Astrocyte (in vitro differentiated cells and primary cell): ENCODE measurements at regions not wholly inside any gene's neighbourhood (a gene's known extent, or its start where the extent isn't known, plus 50 kb on each side); places are given as distances from the start of the nearest gene placed in this dataset.

Experiments used
- DNase-seq: peaks from one replicate; pipeline ENCODE4 v3.0.0-alpha.2; 2010; ENCODE audit warnings: low read depth
- FAIRE-seq: peaks from 2 replicates; lab custom pipeline; 2011; peaks lifted over from hg19 to GRCh38; lab: Jason Lieb, UNC
- H2AFZ ChIP-seq: 2 replicates; pipeline ENCODE4 v1.6.0; 2012; ENCODE audit warnings: low read depth, low read length, inconsistent platforms
- H3K27ac ChIP-seq: 2 replicates; pipeline ENCODE4 v1.5.1; 2011; ENCODE audit warnings: low read depth, low read length, inconsistent platforms
- H3K27me3 ChIP-seq: 2 replicates; pipeline ENCODE4 v1.6.0; 2011; ENCODE audit warnings: low read length, inconsistent platforms; ENCODE audit not compliant: insufficient read depth
- H3K36me3 ChIP-seq: 2 replicates; pipeline ENCODE4 v1.5.1; 2011; ENCODE audit warnings: low read length, inconsistent platforms; ENCODE audit not compliant: insufficient read depth
- H3K4me1 ChIP-seq: 2 replicates; pipeline ENCODE4 v1.5.1; 2011; ENCODE audit warnings: low read length, inconsistent platforms; ENCODE audit not compliant: insufficient read depth
- H3K4me2 ChIP-seq: 2 replicates; pipeline ENCODE4 v1.6.0; 2012; ENCODE audit warnings: low read length, inconsistent platforms
- H3K4me3 ChIP-seq: 2 replicates; pipeline ENCODE4 v1.5.1; 2011; ENCODE audit warnings: low read depth, mild to moderate bottlenecking, low read length, inconsistent platforms; ENCODE audit not compliant: insufficient read depth
- H3K79me2 ChIP-seq: 2 replicates; pipeline ENCODE4 v1.6.0; 2012; ENCODE audit warnings: mild to moderate bottlenecking, low read length, inconsistent platforms; ENCODE audit not compliant: insufficient read depth
- H3K9ac ChIP-seq: 2 replicates; pipeline ENCODE4 v1.6.0; 2012; ENCODE audit warnings: mild to moderate bottlenecking, low read length, inconsistent platforms
- H3K9me3 ChIP-seq: 2 replicates; pipeline ENCODE4 v1.5.1; 2012; ENCODE audit warnings: low read depth, mild to moderate bottlenecking, low read length, inconsistent platforms; ENCODE audit not compliant: insufficient read depth
- H4K20me1 ChIP-seq: 2 replicates; pipeline ENCODE4 v1.6.0; 2012; ENCODE audit warnings: low read length, inconsistent platforms; ENCODE audit not compliant: insufficient read depth
- H3K27ac Mint-ChIP-seq: one replicate; pipeline ENCODE4 v1.8.0; 2021; ENCODE audit warnings: mild to moderate bottlenecking, mixed read lengths; ENCODE audit not compliant: unreplicated experiment
- H3K27me3 Mint-ChIP-seq: one replicate; pipeline ENCODE4 v1.8.0; 2021; ENCODE audit warnings: low read depth, mixed read lengths; ENCODE audit not compliant: unreplicated experiment
- H3K36me3 Mint-ChIP-seq: one replicate; pipeline ENCODE4 v1.8.0; 2021; ENCODE audit warnings: low read depth, mixed read lengths; ENCODE audit not compliant: unreplicated experiment
- H3K4me1 Mint-ChIP-seq: one replicate; pipeline ENCODE4 v1.8.0; 2021; ENCODE audit warnings: low read depth, mixed read lengths; ENCODE audit not compliant: unreplicated experiment
- H3K4me3 Mint-ChIP-seq: one replicate; pipeline ENCODE4 v1.8.0; 2021; ENCODE audit warnings: mild to moderate bottlenecking, moderate library complexity, mixed read lengths; ENCODE audit not compliant: unreplicated experiment
- H3K9me3 Mint-ChIP-seq: one replicate; pipeline ENCODE4 v1.8.0; 2021; ENCODE audit warnings: mild to moderate bottlenecking, mixed read lengths; ENCODE audit not compliant: unreplicated experiment
- EZH2 ChIP-seq: IDR thresholded peaks from 2 replicates; pipeline ENCODE4 v1.6.1; 2012; ENCODE audit warnings: mild to moderate bottlenecking, low read length, inconsistent platforms; ENCODE audit not compliant: insufficient read depth
- TF ChIP-seq, protein P1 (sequence below): IDR thresholded peaks from 2 replicates; pipeline ENCODE4 v1.5.1; 2011; ENCODE audit warnings: low read depth, mild to moderate bottlenecking, inconsistent platforms, low read length, moderate library complexity; ENCODE audit not compliant: insufficient read depth

DNA sequence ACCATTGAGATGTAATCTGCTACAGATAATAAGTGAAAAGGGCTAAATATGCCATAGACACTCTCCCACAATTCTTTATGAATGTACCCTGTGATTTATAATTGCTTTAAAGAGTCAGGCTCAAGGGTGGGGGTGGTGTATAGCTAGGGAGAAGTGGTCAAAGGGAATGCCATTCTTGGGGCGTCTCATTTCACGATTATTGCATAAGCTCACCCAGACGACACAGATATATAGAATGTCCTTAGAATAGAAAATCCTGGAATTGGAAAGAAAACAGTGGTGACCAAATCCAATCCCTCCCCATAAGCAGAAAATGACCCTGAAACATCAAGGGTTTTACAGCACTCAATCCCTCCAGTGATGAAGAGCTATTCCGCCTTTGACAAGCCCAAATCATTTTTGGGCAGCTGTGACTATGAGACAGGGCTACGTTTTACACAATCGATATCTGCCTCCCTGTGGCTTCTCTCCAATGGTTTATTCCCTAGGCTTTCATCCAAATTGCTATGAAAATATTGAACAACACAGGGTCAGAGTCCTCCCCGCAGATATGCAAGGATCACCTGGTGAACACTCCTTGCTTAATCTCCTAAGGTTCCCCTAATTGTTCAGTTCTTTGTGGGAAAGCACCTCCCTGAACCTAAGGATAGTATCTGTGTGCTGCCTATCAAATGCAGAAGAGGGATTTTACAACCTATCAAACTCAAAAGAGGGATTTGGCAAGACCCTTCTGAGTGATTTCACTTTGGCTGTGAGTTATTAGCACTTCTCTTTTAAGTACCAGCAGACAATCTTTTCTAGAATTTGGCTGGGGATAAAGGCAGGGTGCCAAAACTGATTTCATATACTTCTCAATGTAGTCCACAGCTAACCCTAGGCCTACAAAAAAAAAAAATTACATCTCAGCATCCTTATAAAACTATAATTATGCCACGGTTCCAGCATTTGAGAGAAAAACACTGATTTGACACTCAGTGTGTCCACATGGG, 144.9 kb upstream of the CDH6 start:
- no peak overlapping the region for H3K4me3 ChIP-seq
- Mint-ChIP-seq H3K27me3 (no peaks in the 10 kb centered on the region), H3K27ac (no peak overlapping the region), H3K9me3 (peaks cover 2% of the 10 kb centered on the region), H3K4me1 (peaks cover 2% of the 10 kb centered on the region), H3K4me3 (no peak overlapping the region), H3K36me3 (no peaks in the 10 kb centered on the region)
- no peak for FAIRE-seq
- H3K4me1 ChIP-seq, result no peaks in the 10 kb centered on the region
- no peaks in the 10 kb centered on the region for H3K27me3 ChIP-seq
- H3K36me3 ChIP-seq, result no peaks in the 10 kb centered on the region
- no peak overlapping the region for H3K27ac ChIP-seq
- peak; percentile 10 for DNase-seq
- H3K79me2 ChIP-seq, result no peaks in the 10 kb centered on the region
- no peaks in the 10 kb centered on the region for H3K9me3 ChIP-seq
- TF ChIP-seq EZH2, result no peak
- TF ChIP-seq, protein P1, sequence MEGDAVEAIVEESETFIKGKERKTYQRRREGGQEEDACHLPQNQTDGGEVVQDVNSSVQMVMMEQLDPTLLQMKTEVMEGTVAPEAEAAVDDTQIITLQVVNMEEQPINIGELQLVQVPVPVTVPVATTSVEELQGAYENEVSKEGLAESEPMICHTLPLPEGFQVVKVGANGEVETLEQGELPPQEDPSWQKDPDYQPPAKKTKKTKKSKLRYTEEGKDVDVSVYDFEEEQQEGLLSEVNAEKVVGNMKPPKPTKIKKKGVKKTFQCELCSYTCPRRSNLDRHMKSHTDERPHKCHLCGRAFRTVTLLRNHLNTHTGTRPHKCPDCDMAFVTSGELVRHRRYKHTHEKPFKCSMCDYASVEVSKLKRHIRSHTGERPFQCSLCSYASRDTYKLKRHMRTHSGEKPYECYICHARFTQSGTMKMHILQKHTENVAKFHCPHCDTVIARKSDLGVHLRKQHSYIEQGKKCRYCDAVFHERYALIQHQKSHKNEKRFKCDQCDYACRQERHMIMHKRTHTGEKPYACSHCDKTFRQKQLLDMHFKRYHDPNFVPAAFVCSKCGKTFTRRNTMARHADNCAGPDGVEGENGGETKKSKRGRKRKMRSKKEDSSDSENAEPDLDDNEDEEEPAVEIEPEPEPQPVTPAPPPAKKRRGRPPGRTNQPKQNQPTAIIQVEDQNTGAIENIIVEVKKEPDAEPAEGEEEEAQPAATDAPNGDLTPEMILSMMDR, result no peak
- H4K20me1 ChIP-seq, result no peaks in the 10 kb centered on the region
- no peak overlapping the region for H2AFZ ChIP-seq
- no peak overlapping the region for H3K4me2 ChIP-seq
- no peak overlapping the region for H3K9ac ChIP-seq

- H3K36me3 Mint-ChIP-seq, result no peaks in the 10 kb centered on the region
- H3K9me3 Mint-ChIP-seq, result peaks cover 2% of the 10 kb centered on the region
- Histone ChIP-seq H3K36me3 (no peaks in the 10 kb centered on the region), H4K20me1 (no peaks in the 10 kb centered on the region), H3K9ac (no peak overlapping the region), H3K79me2 (no peaks in the 10 kb centered on the region), H3K9me3 (no peaks in the 10 kb centered on the region), H3K4me2 (no peak overlapping the region), H3K27me3 (no peaks in the 10 kb centered on the region), H2AFZ (no peak overlapping the region), H3K4me1 (no peaks in the 10 kb centered on the region), H3K27ac (no peak overlapping the region), H3K4me3 (no peak overlapping the region)
- FAIRE-seq, result no peak
- TF ChIP-seq EZH2, result no peak
- TF ChIP-seq, protein P1, result no peak
- DNase-seq, result no peak
- H3K4me3 Mint-ChIP-seq, result no peak overlapping the region
- no peak overlapping the region for H3K27ac Mint-ChIP-seq
- peaks cover 2% of the 10 kb centered on the region for H3K4me1 Mint-ChIP-seq
- H3K27me3 Mint-ChIP-seq, result no peaks in the 10 kb centered on the region
Measured at GRCh38 chr5:31047621-31048020, 145.9 kb upstream of the CDH6 start.

- Histone ChIP-seq H3K4me2 (no peak overlapping the region), H3K9me3 (no peaks in the 10 kb centered on the region), H3K27me3 (no peaks in the 10 kb centered on the region), H3K27ac (no peak overlapping the region), H4K20me1 (no peaks in the 10 kb centered on the region), H3K4me3 (no peak overlapping the region), H2AFZ (no peak overlapping the region), H3K36me3 (no peaks in the 10 kb centered on the region), H3K4me1 (no peaks in the 10 kb centered on the region), H3K79me2 (no peaks in the 10 kb centered on the region), H3K9ac (no peak overlapping the region)
- DNase-seq (no peak), FAIRE-seq (no peak)
- H3K27me3 Mint-ChIP-seq, result no peaks in the 10 kb centered on the region
- H3K4me1 Mint-ChIP-seq, result peaks cover 2% of the 10 kb centered on the region
- peaks cover 2% of the 10 kb centered on the region for H3K9me3 Mint-ChIP-seq
- TF ChIP-seq EZH2, result no peak
- H3K27ac Mint-ChIP-seq, result no peak overlapping the region
- no peaks in the 10 kb centered on the region for H3K36me3 Mint-ChIP-seq
- H3K4me3 Mint-ChIP-seq, result no peak overlapping the region
Measured at GRCh38 chr5:31047007-31047406, 146.5 kb upstream of the CDH6 start.
